SK-N-SH (cell line): ENCODE measurements at regions not wholly inside any gene's neighbourhood (a gene's known extent, or its start where the extent isn't known, plus 50 kb on each side); places are given as distances from the start of the nearest gene placed in this dataset.

Source experiments
- NRF1 ChIP-seq: IDR thresholded peaks from 2 replicates; pipeline ENCODE4 v1.6.1; 2012; ENCODE audit warnings: low read depth, mild to moderate bottlenecking, low read length
- TF ChIP-seq, protein P1 (sequence below): fragments of 200-600 bp; sonication (generic); IDR thresholded peaks from 2 replicates; pipeline ENCODE4 v1.6.1; 2017; ENCODE audit warnings: antibody characterized with exemption, mild to moderate bottlenecking, moderate library complexity

DNA sequence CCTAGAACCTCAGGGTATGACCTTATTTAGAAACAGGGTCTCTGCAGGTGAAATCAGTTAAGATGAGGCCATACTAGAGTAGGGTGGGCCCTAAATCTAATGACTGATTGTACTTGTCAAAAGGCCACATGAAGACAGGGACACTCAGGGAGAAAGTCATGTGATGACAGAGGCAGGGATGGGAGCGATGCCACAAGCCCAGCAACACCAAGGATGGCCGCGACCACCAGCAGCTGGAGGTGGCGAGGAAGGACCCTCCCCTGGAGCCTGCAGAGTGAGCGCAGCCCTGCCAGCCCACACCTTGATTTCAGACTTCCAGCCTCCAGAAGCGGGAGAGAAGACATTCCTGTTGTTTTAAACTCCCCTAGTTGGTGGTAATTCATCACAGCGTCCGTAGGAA lies 199.9 kb downstream of the PHETA1 start:
- TF ChIP-seq, protein P1, sequence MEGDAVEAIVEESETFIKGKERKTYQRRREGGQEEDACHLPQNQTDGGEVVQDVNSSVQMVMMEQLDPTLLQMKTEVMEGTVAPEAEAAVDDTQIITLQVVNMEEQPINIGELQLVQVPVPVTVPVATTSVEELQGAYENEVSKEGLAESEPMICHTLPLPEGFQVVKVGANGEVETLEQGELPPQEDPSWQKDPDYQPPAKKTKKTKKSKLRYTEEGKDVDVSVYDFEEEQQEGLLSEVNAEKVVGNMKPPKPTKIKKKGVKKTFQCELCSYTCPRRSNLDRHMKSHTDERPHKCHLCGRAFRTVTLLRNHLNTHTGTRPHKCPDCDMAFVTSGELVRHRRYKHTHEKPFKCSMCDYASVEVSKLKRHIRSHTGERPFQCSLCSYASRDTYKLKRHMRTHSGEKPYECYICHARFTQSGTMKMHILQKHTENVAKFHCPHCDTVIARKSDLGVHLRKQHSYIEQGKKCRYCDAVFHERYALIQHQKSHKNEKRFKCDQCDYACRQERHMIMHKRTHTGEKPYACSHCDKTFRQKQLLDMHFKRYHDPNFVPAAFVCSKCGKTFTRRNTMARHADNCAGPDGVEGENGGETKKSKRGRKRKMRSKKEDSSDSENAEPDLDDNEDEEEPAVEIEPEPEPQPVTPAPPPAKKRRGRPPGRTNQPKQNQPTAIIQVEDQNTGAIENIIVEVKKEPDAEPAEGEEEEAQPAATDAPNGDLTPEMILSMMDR = no peak
- no peak for TF ChIP-seq NRF1
